Panc1 (cell line): ENCODE measurements at regions not wholly inside any gene's neighbourhood (a gene's known extent, or its start where the extent isn't known, plus 50 kb on each side); places are given as distances from the start of the nearest gene placed in this dataset.

Source experiments
- POLR2AphosphoS5 ChIP-seq: IDR thresholded peaks from 2 replicates; pipeline ENCODE4 v1.6.1; 2012; ENCODE audit warnings: mild to moderate bottlenecking, low read depth, low read length, moderate library complexity
- SIN3A ChIP-seq: IDR thresholded peaks from 2 replicates; pipeline ENCODE4 v1.6.1; 2012; ENCODE audit warnings: low read depth, mild to moderate bottlenecking, low read length, moderate library complexity, borderline replicate concordance; ENCODE audit not compliant: insufficient read depth
- TCF7L2 ChIP-seq: IDR thresholded peaks from 2 replicates; pipeline ENCODE4 v1.6.1; 2011; ENCODE audit warnings: mild to moderate bottlenecking, low read depth, low read length, inconsistent platforms
- TF ChIP-seq, protein P1 (sequence below): fragments of 450-650 bp; IDR thresholded peaks from 2 replicates; pipeline ENCODE4 v1.5.1; 2017; ENCODE audit warnings: mild to moderate bottlenecking

DNA sequence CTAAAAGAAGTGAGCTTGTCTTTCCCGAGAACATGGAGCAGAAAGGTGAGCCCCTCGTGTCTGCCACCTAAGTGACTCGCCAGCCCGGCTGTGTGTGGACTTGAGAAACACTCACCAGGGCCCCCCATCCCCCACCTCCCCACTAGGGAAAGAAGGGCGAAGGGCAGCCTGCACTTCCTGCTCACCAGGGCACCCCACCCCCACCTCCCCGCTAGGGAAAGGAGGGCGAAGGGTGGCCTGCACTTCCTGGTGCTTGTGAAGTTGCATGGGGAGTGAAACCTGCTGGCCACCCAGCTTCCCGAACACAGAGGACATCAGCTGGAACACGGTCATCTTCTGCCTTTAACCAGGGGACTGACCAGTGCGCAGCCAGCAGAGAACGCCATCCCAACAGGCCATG is 402.7 kb upstream of the SALL3 start:
- TF ChIP-seq, protein P1, sequence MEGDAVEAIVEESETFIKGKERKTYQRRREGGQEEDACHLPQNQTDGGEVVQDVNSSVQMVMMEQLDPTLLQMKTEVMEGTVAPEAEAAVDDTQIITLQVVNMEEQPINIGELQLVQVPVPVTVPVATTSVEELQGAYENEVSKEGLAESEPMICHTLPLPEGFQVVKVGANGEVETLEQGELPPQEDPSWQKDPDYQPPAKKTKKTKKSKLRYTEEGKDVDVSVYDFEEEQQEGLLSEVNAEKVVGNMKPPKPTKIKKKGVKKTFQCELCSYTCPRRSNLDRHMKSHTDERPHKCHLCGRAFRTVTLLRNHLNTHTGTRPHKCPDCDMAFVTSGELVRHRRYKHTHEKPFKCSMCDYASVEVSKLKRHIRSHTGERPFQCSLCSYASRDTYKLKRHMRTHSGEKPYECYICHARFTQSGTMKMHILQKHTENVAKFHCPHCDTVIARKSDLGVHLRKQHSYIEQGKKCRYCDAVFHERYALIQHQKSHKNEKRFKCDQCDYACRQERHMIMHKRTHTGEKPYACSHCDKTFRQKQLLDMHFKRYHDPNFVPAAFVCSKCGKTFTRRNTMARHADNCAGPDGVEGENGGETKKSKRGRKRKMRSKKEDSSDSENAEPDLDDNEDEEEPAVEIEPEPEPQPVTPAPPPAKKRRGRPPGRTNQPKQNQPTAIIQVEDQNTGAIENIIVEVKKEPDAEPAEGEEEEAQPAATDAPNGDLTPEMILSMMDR: no peak
- TF ChIP-seq SIN3A (no peak), TCF7L2 (no peak), POLR2AphosphoS5 (no peak)
